HG03460 (cell line): ENCODE measurements at regions not wholly inside any gene's neighbourhood (a gene's known extent, or its start where the extent isn't known, plus 50 kb on each side); places are given as distances from the start of the nearest gene placed in this dataset.
"Not testable (repeated sequence)": the region's sequence is repeated elsewhere in the genome, so short reads cannot be mapped to it uniquely, and the experiment has no call there.

Experiments
- ATAC-seq: cut with Tn5 transposase; IDR thresholded peaks from one replicate; pipeline ENCODE4 v1.9.1; 2021; ENCODE audit not compliant: unreplicated experiment

- ATAC-seq: no peak
Measured at GRCh38 chr3:110646496-110646895, 425.1 kb upstream of the NECTIN3 start.

GRCh38 chr3:110647586-110647985 lies 424.0 kb upstream of the NECTIN3 start:
- ATAC-seq: no peak

- ATAC-seq: no peak
Measured at GRCh38 chr3:110650741-110651140, 420.9 kb upstream of the NECTIN3 start.

DNA sequence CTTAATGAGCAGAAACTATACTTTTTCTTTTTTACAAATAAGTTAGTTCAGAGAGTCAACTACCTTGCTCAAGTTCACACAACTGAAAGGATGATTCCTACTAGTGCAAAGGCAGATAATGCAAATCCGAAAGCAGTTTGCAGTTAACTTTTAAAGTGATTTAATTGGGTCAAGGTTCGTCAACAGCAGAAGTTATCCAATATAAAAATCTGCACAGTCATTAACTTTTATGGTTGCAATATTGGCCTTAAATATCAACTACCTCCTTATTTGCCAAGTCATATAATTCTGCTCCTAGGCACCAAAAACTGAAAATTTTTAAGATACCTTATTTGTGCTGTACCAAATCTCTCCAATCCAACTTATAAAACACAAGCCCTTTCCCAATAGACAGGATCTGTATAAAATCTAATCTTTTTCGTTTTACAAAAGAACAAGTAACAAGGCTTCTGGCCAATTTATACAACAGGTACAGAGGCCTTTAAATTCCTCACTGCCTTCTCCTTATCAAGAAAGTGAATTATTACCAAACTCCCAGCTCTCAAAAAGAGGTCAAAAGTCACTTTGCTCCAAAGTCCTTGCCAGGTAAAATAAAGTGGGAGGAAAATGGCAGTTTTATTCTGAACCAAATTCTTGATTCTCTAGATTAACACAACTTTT lies 416.6 kb upstream of the NECTIN3 start:
- no peak for ATAC-seq

DNA sequence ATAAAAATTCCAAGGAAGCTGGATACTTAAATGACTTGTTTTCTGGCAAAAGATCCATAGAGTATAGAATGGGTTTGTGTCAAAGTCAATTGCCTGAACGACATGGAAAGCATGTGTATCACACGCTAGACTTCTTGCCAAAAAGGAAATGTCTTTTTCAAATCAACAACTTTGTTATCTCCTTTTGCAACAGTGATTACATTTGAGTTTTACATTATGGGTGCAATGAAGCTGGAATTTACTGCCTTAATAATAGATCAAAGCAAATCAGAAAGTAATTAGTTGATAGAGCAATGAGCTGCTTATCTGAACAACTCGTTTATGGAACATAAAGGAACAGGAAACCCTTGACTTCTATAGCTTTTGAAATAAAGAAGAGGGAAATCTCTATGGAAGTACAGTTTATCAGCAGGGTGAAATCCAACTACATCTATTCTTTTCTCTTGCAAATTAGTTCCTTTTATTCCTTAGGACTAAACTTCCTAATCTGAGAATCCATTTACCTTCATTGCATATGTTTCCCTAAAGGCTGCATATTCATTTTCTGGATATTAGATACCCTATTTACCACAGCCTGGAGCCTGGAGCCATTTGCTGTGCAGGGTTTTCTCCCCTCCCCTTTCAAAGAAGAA lies 415.1 kb upstream of the NECTIN3 start:
- ATAC-seq: no peak

GRCh38 chr3:110664148-110664547 lies 407.5 kb upstream of the NECTIN3 start:
- no peak for ATAC-seq

GRCh38 chr3:110666495-110666894 lies 405.1 kb upstream of the NECTIN3 start:
- ATAC-seq: no peak

GRCh38 chr3:110667216-110667615 lies 404.4 kb upstream of the NECTIN3 start:
- ATAC-seq: no peak

DNA sequence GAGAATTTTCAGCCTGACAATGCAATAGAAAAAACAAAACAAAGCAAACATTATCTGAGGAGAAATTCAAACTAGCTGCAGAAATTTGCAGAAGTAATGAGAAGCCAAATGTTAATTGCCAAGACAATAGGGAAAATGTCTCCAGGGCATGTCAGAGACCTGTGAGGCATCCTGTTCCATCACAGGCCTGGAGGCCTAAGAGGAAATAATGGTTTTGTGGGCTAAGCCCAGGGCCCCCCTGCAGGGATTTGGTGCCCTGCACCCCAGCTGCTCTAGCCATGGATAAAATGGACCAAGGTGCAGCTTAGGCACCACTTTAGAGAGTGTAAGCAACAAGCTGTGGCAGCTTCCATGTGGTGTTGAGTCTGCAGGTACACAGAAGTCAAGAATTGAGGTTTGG lies 401.2 kb upstream of the NECTIN3 start:
- ATAC-seq: no peak

GRCh38 chr3:110677506-110677905 lies 394.1 kb upstream of the NECTIN3 start:
- ATAC-seq: no peak

GRCh38 chr3:110679285-110679684 lies 392.3 kb upstream of the NECTIN3 start:
- ATAC-seq: no peak

GRCh38 chr3:110680450-110680849 lies 391.2 kb upstream of the NECTIN3 start:
- no peak for ATAC-seq

DNA sequence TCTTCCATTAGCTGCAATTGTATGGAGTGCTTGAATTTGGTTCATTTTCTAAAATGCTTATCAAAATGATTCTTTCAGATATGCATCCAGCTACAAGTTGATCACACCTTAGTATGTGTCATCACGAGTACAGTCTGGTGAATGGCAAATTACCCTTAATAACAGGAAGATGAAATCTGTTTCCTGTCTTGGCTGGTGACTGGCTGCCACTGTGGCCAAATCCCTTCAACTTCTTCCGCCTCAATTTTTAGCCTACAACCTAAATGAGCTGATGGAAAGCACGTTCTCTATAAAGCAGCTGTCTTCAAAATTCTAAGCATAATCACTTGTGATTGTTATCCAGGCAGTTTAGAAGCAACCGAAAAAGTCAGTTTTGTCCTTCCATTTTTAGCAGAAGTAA lies 387.1 kb upstream of the NECTIN3 start:
- ATAC-seq: no peak

- ATAC-seq: no peak
Measured at GRCh38 chr3:110685630-110686029, 386.0 kb upstream of the NECTIN3 start.

- ATAC-seq: no peak
Measured at GRCh38 chr3:110686701-110687100, 384.9 kb upstream of the NECTIN3 start.

DNA sequence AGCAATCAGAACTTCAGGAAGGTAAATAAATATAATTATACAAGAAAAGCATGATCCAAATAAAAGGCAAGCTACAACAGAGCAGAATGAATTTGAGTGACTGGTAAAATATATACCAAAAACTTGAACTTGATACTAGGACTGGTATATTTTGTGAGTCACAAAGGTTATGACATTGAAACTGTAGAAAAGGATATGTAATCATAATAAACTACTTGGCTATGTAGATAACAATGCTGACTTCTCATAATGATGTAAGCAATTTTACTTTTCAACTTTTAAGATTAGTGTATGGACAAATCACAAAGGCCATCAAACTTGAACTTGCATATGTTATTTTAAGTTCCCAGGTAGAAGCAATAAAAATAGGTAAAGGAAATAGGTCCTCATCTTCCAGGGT lies 384.5 kb upstream of the NECTIN3 start:
- ATAC-seq: no peak

DNA sequence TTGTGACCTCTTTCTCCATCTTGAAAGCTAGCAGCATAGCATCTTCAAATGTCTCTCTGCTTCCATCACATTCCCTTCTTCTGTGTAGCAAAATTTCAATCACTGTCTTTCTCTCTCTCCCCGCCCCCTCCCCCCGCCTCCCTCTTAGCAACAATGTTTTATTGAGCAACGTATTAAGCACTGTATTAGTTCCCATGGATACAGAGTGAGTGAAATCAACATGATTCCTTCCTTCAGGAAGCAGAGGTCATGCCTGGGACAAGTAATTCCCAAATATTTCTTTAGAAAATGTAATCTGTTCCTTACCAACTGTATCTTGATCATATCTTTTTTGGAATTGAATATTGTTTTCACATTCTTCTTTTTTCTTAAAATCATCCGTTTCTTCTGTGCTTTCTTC lies 373.7 kb upstream of the NECTIN3 start:
- ATAC-seq: no peak

DNA sequence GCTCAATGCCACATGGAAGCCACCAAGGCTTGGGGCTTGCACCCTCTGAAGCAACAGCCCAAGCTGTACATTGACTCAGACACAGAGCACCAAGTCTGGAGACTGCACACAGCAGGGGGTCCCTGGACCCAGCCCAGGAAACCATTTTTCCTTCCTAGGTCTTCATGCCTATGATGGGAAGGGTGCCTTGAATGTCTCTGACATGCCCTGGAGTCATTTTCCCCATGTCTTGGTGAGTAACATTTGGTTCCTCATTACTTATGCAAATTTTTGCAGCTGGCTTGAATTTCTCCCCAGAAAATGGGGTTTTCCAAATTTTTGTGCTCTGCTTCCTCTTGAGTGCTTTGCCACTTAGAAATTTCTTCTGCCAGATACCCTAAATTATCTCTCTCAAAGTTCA lies 367.3 kb upstream of the NECTIN3 start:
- ATAC-seq: not testable (repeated sequence)

GRCh38 chr3:110708156-110708555 lies 363.5 kb upstream of the NECTIN3 start:
- ATAC-seq: no peak

DNA sequence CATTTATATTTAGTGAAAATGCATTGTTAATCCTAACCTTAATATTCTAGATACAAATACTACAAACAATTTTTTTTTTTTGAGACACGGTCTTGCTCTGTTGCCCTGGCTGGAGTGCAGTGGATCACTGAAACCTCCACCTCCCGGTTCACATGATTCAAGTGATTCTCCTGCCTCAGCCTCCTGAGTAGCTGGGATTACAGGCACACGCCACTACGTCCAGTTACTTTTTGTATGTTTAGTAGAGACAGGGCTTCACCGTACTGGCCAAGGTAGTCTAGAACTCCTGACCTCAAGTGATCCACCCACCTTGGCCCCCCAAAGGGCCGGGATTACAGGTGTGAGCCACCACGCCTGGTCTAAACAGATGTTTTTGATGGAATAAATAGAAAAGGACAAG lies 361.5 kb upstream of the NECTIN3 start:
- no peak for ATAC-seq

- ATAC-seq: no peak
Measured at GRCh38 chr3:110710603-110711002, 361.0 kb upstream of the NECTIN3 start.

- no peak for ATAC-seq
Measured at GRCh38 chr3:110711130-110711832, 360.3 kb upstream of the NECTIN3 start.
